Right renal cortex interstitium (tissue), 3 donors: ENCODE measurements at regions not wholly inside any gene's neighbourhood (a gene's known extent, or its start where the extent isn't known, plus 50 kb on each side); places are given as distances from the start of the nearest gene placed in this dataset.

Source experiments
- DNase-seq, 3 donors: peaks; one replicate each; pipeline ENCODE4 v3.0.0-alpha.2; 2013; ENCODE audit warnings: low read depth in 3 of 3, low spot score in 2 of 3

- DNase-seq = no peak
These were observed 410.9 kb upstream of the PROK2 start for GRCh38 chr3:72195895-72196294.

GRCh38 chr3:72194458-72194857, 409.5 kb upstream of the PROK2 start:
- no peak for DNase-seq

GRCh38 chr3:72193771-72194430, 409.0 kb upstream of the PROK2 start:
- no peak for DNase-seq

GRCh38 chr3:72192572-72192971, 407.6 kb upstream of the PROK2 start:
- DNase-seq = no peak

- DNase-seq = no peak
These were observed 406.4 kb upstream of the PROK2 start for GRCh38 chr3:72191209-72191960.

- DNase-seq = no peak
These were observed 405.1 kb upstream of the PROK2 start for GRCh38 chr3:72190050-72190449.

GRCh38 chr3:72189339-72189738, 404.4 kb upstream of the PROK2 start:
- DNase-seq = no peak

GRCh38 chr3:72188536-72188935, 403.6 kb upstream of the PROK2 start:
- DNase-seq = no peak

GRCh38 chr3:72187131-72187530, 402.2 kb upstream of the PROK2 start:
- DNase-seq = no peak

- DNase-seq = no peak
These were observed 401.5 kb upstream of the PROK2 start for GRCh38 chr3:72186400-72186855.

GRCh38 chr3:72185549-72186399, 400.8 kb upstream of the PROK2 start:
- no peak for DNase-seq

GRCh38 chr3:72183489-72183888, 398.5 kb upstream of the PROK2 start:
- no peak for DNase-seq

GRCh38 chr3:72182206-72182605, 397.3 kb upstream of the PROK2 start:
- no peak for DNase-seq

- no peak for DNase-seq
These were observed 396.3 kb upstream of the PROK2 start for GRCh38 chr3:72181251-72181650.

- no peak for DNase-seq
These were observed 395.5 kb upstream of the PROK2 start for GRCh38 chr3:72180405-72180804.

GRCh38 chr3:72179107-72179464, 394.1 kb upstream of the PROK2 start:
- no peak for DNase-seq

GRCh38 chr3:72178463-72179106, 393.6 kb upstream of the PROK2 start:
- no peak for DNase-seq

- DNase-seq = peak in 1 of 3 donors; percentile 37
These were observed 392.4 kb upstream of the PROK2 start for GRCh38 chr3:72177075-72178050.

- DNase-seq = no peak
These were observed 391.6 kb upstream of the PROK2 start for GRCh38 chr3:72176537-72177041.
